Hepatocyte (in vitro differentiated cells): ENCODE measurements at regions not wholly inside any gene's neighbourhood (a gene's known extent, or its start where the extent isn't known, plus 50 kb on each side); places are given as distances from the start of the nearest gene placed in this dataset.

Experiments used
- CTCF ChIP-seq: fragments of 200-600 bp; sonication (generic); IDR thresholded peaks from 2 replicates; pipeline ENCODE4 v1.5.1; 2016; ENCODE audit warnings: antibody characterized with exemption, mild to moderate bottlenecking; ENCODE audit not compliant: poor library complexity
- EZH2phosphoT487 ChIP-seq: fragments of 200-600 bp; sonication (generic); IDR thresholded peaks from one replicate; pipeline ENCODE4 v1.6.1; 2018; ENCODE audit warnings: antibody characterized with exemption, mild to moderate bottlenecking, low read depth, moderate library complexity; ENCODE audit not compliant: unreplicated experiment, severe bottlenecking

- no peak for TF ChIP-seq CTCF
- no peak for TF ChIP-seq EZH2phosphoT487
Measured at GRCh38 chr13:95387733-95388207, 86.5 kb upstream of the ABCC4 start.
